ENCODE measurements at regions not wholly inside any gene's neighbourhood (a gene's known extent, or its start where the extent isn't known, plus 50 kb on each side); places are given as distances from the start of the nearest gene placed in this dataset.

GRCh38 chr13:108439556-108439955, 170.0 kb downstream of the TNFSF13B start:
- no peak overlapping the region for H3K27ac ChIP-seq (ENCODE audit: low read length)
- ATAC-seq (no peak), DNase-seq (no peak)
- TF ChIP-seq CTCF (conservative IDR thresholded peaks at IDR 0.05; ENCODE audit: low read depth, low read length) (no peak), EZH2phosphoT487 (IDR thresholded peaks at IDR 0.05; ENCODE audit: borderline replicate concordance, low read length) (no peak), EZH2 (IDR thresholded peaks at IDR 0.05; ENCODE audit: low read length, unreplicated experiment) (no peak)
- H3K79me2 ChIP-seq (ENCODE audit: low read length): no peaks in the 10 kb centered on the region
- H3K36me3 ChIP-seq (ENCODE audit: low read depth, low read length): no peaks in the 10 kb centered on the region
- H3F3A ChIP-seq (ENCODE audit: low read length, unreplicated experiment): no peaks in the 10 kb centered on the region
- H3K4me3 ChIP-seq (ENCODE audit: low read length): no peak overlapping the region
- peaks cover 27% of the 10 kb centered on the region; the same call in 1 of the 2 replicates for H3K27me3 ChIP-seq (ENCODE audit: low read length)
- CTCF ChIA-PET: no interaction called here
- H3K9me2 ChIP-seq (replicated peaks; ENCODE audit: low read length): no peaks in the 10 kb centered on the region
- POLR2A ChIA-PET (ENCODE audit: unreplicated experiment): no interaction called here
- H3K4me1 ChIP-seq (ENCODE audit: insufficient read depth, low read length): no peaks in the 10 kb centered on the region
- no peak overlapping the region for H3K9ac ChIP-seq (ENCODE audit: low read length)
- BruUV-seq (replicated peaks): no TSS peak
- intact Hi-C loops (cut with micrococcal nuclease): no loop called here
- H4K20me1 ChIP-seq (ENCODE audit: low read length): no peaks in the 10 kb centered on the region
- no peaks in the 10 kb centered on the region for H3K9me3 ChIP-seq (ENCODE audit: low read length)
- no peak overlapping the region for H3K4me2 ChIP-seq (ENCODE audit: low read length)
- no peak overlapping the region for H2AFZ ChIP-seq (ENCODE audit: low read length)

- intact Hi-C loops (cut with micrococcal nuclease): no loop called here
- TF ChIP-seq CTCF (conservative IDR thresholded peaks at IDR 0.05; ENCODE audit: low read depth, low read length): no peak
- TF ChIP-seq EZH2 (IDR thresholded peaks at IDR 0.05; ENCODE audit: low read length, unreplicated experiment): no peak
- no peak for TF ChIP-seq EZH2phosphoT487 (IDR thresholded peaks at IDR 0.05; ENCODE audit: borderline replicate concordance, low read length)
- no peak overlapping the region for H3K4me3 ChIP-seq (ENCODE audit: low read length)
- no peak for ATAC-seq
- POLR2A ChIA-PET (ENCODE audit: unreplicated experiment): no interaction called here
- no peaks in the 10 kb centered on the region for H3K4me1 ChIP-seq (ENCODE audit: insufficient read depth, low read length)
- BruUV-seq (replicated peaks): no TSS peak
- no peak overlapping the region for H2AFZ ChIP-seq (ENCODE audit: low read length)
- DNase-seq: no peak
- H3K27ac ChIP-seq (ENCODE audit: low read length): no peak overlapping the region
- no peak overlapping the region for H3K4me2 ChIP-seq (ENCODE audit: low read length)
- H3K9me3 ChIP-seq (ENCODE audit: low read length): no peaks in the 10 kb centered on the region
- H3K9ac ChIP-seq (ENCODE audit: low read length): no peak overlapping the region
- no peaks in the 10 kb centered on the region for H3K36me3 ChIP-seq (ENCODE audit: low read depth, low read length)
- H3F3A ChIP-seq (ENCODE audit: low read length, unreplicated experiment): no peaks in the 10 kb centered on the region
- CTCF ChIA-PET: no interaction called here
- H4K20me1 ChIP-seq (ENCODE audit: low read length): no peaks in the 10 kb centered on the region
- no peaks in the 10 kb centered on the region for H3K9me2 ChIP-seq (replicated peaks; ENCODE audit: low read length)
- peaks cover 18% of the 10 kb centered on the region; the same call in 1 of the 2 replicates for H3K27me3 ChIP-seq (ENCODE audit: low read length)
- no peaks in the 10 kb centered on the region for H3K79me2 ChIP-seq (ENCODE audit: low read length)
These were observed 174.9 kb downstream of the TNFSF13B start for GRCh38 chr13:108444448-108444847.

GRCh38 chr13:108448891-108449290, 179.4 kb downstream of the TNFSF13B start:
- BruUV-seq (replicated peaks): no TSS peak
- ATAC-seq (no peak), DNase-seq (no peak)
- H3K27ac ChIP-seq (ENCODE audit: low read length): no peak overlapping the region
- no peak overlapping the region for H3K4me3 ChIP-seq (ENCODE audit: low read length)
- ChIA-PET CTCF (no interaction called here), POLR2A (ENCODE audit: unreplicated experiment) (no interaction called here)
- H3K4me1 ChIP-seq (ENCODE audit: insufficient read depth, low read length): no peaks in the 10 kb centered on the region
- intact Hi-C loops (cut with micrococcal nuclease): no loop called here
- H3K4me2 ChIP-seq (ENCODE audit: low read length): no peak overlapping the region
- H2AFZ ChIP-seq (ENCODE audit: low read length): no peak overlapping the region
- no peaks in the 10 kb centered on the region for H3K36me3 ChIP-seq (ENCODE audit: low read depth, low read length)
- H3K79me2 ChIP-seq (ENCODE audit: low read length): no peaks in the 10 kb centered on the region
- H3K9ac ChIP-seq (ENCODE audit: low read length): no peak overlapping the region
- H3K27me3 ChIP-seq (ENCODE audit: low read length): 0 out of 2 replicates have a peak, but pooled peaks cover 21% of the 10 kb centered on the region
- no peaks in the 10 kb centered on the region for H3K9me3 ChIP-seq (ENCODE audit: low read length)
- TF ChIP-seq EZH2phosphoT487 (IDR thresholded peaks at IDR 0.05; ENCODE audit: borderline replicate concordance, low read length) (no peak), EZH2 (IDR thresholded peaks at IDR 0.05; ENCODE audit: low read length, unreplicated experiment) (no peak)
- no peaks in the 10 kb centered on the region for H4K20me1 ChIP-seq (ENCODE audit: low read length)
- no peaks in the 10 kb centered on the region for H3F3A ChIP-seq (ENCODE audit: low read length, unreplicated experiment)
- no peaks in the 10 kb centered on the region for H3K9me2 ChIP-seq (replicated peaks; ENCODE audit: low read length)
